A673 (cell line): ENCODE measurements at regions not wholly inside any gene's neighbourhood (a gene's known extent, or its start where the extent isn't known, plus 50 kb on each side); places are given as distances from the start of the nearest gene placed in this dataset.

Experiments used
- BruUV-seq: library from RNA; stranded (reverse); fragments of 400-500 nt; replicated peaks from 2 replicates; lab custom pipeline; 2021; lab: Mats Ljungman, UMichigan
- CTCF ChIA-PET: fragments of 300-600 bp; sonication (Branson Sonifier 250); formaldehyde crosslinking; loops from one replicate; lab custom pipeline; 2022; ENCODE audit warnings: antibody characterized with exemption; lab: Charles Lee
- POLR2A ChIA-PET: fragments of 300-600 bp; sonication (Branson Sonifier 250); formaldehyde crosslinking; loops from one replicate; lab custom pipeline; 2022; ENCODE audit warnings: antibody characterized with exemption; ENCODE audit not compliant: low non-redundant PET; lab: Charles Lee
- DNase-seq: peaks from one replicate; pipeline ENCODE4 v3.0.0-alpha.2; 2015; ENCODE audit warnings: low spot score
- H3K27ac ChIP-seq: fragments of 200-600 bp; sonication (generic); 2 replicates; pipeline ENCODE4 v1.5.1; 2016; ENCODE audit warnings: mixed run types, low read depth, mild to moderate bottlenecking, mixed read lengths, antibody characterized with exemption, low read length; ENCODE audit not compliant: poor library complexity, severe bottlenecking
- H3K27me3 ChIP-seq: fragments of 200-600 bp; sonication (generic); replicated peaks from 2 replicates; pipeline ENCODE4 v1.6.1; 2017; ENCODE audit warnings: mixed run types, low read depth, mild to moderate bottlenecking, mixed read lengths, antibody characterized with exemption, low read length; ENCODE audit not compliant: insufficient read depth, poor library complexity
- H3K36me3 ChIP-seq: fragments of 200-600 bp; sonication (generic); 2 replicates; pipeline ENCODE4 v1.6.1; 2016; ENCODE audit warnings: mixed run types, mild to moderate bottlenecking, mixed read lengths, antibody characterized with exemption, low read length; ENCODE audit not compliant: insufficient read depth, poor library complexity, severe bottlenecking
- H3K4me1 ChIP-seq: fragments of 200-600 bp; sonication (generic); 2 replicates; pipeline ENCODE4 v1.6.1; 2017; ENCODE audit warnings: mixed run types, mild to moderate bottlenecking, mixed read lengths, antibody characterized with exemption, low read length; ENCODE audit not compliant: insufficient read depth, poor library complexity, severe bottlenecking
- H3K4me3 ChIP-seq: fragments of 200-600 bp; sonication (generic); 2 replicates; pipeline ENCODE4 v1.5.1; 2016; ENCODE audit warnings: low read depth, mixed run types, mild to moderate bottlenecking, mixed read lengths, low read length; ENCODE audit not compliant: poor library complexity, severe bottlenecking
- H3K9me3 ChIP-seq: fragments of 200-600 bp; sonication (generic); 2 replicates; pipeline ENCODE4 v1.6.1; 2016; ENCODE audit warnings: mixed run types, low read depth, mild to moderate bottlenecking, mixed read lengths, antibody characterized with exemption, low read length; ENCODE audit not compliant: poor library complexity, severe bottlenecking
- CTCF ChIP-seq: fragments of 300-800, 200-600 bp; sonication (generic); conservative IDR thresholded peaks from 2 replicates; pipeline ENCODE4 v1.5.1; 2017; ENCODE audit warnings: low read depth, mild to moderate bottlenecking, antibody characterized with exemption, low read length, moderate library complexity, mixed read lengths
- EZH2 ChIP-seq: fragments of 200-600 bp; sonication (generic); IDR thresholded peaks from 2 replicates; pipeline ENCODE4 v1.6.1; 2017; ENCODE audit warnings: borderline replicate concordance, low read depth, mild to moderate bottlenecking, mixed read lengths, antibody characterized with exemption, low read length; ENCODE audit not compliant: poor library complexity, severe bottlenecking
- intact Hi-C: fragments of 100-400 bp; cut with micrococcal nuclease; formaldehyde crosslinking; loops from one replicate; pipeline ENCODE4 v1.10.0; 2022; ENCODE audit not compliant: unreplicated experiment

- no TSS peak for BruUV-seq
- Histone ChIP-seq H3K36me3 (no peaks in the 10 kb centered on the region), H3K4me3 (no peak overlapping the region), H3K9me3 (no peaks in the 10 kb centered on the region), H3K27ac (no peak overlapping the region), H3K4me1 (no peaks in the 10 kb centered on the region), H3K27me3 (no peaks in the 10 kb centered on the region)
- ChIA-PET POLR2A (no interaction called here), CTCF (no interaction called here)
- TF ChIP-seq EZH2 (no peak), CTCF (no peak)
- intact Hi-C loops = no loop called here
- DNase-seq = no peak
Measured at GRCh38 chr13:21957833-21958232, 287.0 kb downstream of the FGF9 start.

GRCh38 chr13:21960108-21960507 lies 289.2 kb downstream of the FGF9 start:
- Histone ChIP-seq H3K4me3 (no peak overlapping the region), H3K9me3 (no peaks in the 10 kb centered on the region), H3K36me3 (no peaks in the 10 kb centered on the region), H3K4me1 (no peaks in the 10 kb centered on the region), H3K27ac (no peak overlapping the region), H3K27me3 (no peaks in the 10 kb centered on the region)
- ChIA-PET POLR2A (no interaction called here), CTCF (no interaction called here)
- no TSS peak for BruUV-seq
- no peak for DNase-seq
- intact Hi-C loops = no loop called here
- TF ChIP-seq EZH2 = no peak
- no peak for TF ChIP-seq CTCF

- CTCF ChIA-PET = no interaction called here
- TF ChIP-seq CTCF (no peak), EZH2 (no peak)
- POLR2A ChIA-PET = no interaction called here
- BruUV-seq = no TSS peak
- no peak for DNase-seq
- Histone ChIP-seq H3K4me3 (no peak overlapping the region), H3K4me1 (no peaks in the 10 kb centered on the region), H3K27me3 (no peaks in the 10 kb centered on the region), H3K9me3 (no peaks in the 10 kb centered on the region), H3K36me3 (no peaks in the 10 kb centered on the region), H3K27ac (no peak overlapping the region)
- intact Hi-C loops = no loop called here
Measured at GRCh38 chr13:21964686-21965085, 293.8 kb downstream of the FGF9 start.
